Activated naive CD4-positive, alpha-beta T cell (primary cell): ENCODE measurements at regions not wholly inside any gene's neighbourhood (a gene's known extent, or its start where the extent isn't known, plus 50 kb on each side); places are given as distances from the start of the nearest gene placed in this dataset.

ENCODE experiments used
- DNase-seq, 4 experiments: peaks; one replicate each; lab custom pipeline; 2025; lab: John Stamatoyannopoulos, UW

- DNase-seq = no peak
Observed at GRCh38 chr13:63107179-63107943, 1691.7 kb upstream of the PCDH20 start.

DNA sequence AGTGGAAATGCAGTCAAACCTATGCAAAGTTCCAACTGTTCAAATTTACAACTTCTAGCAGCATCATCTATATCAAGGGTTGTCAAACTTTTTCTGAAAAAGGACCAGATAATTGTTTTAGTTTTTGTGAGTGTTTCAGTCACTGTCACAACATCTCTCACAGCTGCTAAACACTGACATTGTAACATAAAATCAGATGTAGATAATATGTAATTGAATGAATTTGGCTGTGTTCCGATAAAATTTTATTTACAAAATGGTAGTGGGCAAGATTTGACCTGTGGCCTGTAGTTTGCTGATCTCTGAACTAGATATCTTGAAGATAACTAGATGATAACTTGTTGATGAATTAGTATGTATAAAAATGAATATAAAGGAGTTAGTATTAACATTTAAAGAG is 1679.1 kb upstream of the PCDH20 start:
- no peak for DNase-seq

DNA sequence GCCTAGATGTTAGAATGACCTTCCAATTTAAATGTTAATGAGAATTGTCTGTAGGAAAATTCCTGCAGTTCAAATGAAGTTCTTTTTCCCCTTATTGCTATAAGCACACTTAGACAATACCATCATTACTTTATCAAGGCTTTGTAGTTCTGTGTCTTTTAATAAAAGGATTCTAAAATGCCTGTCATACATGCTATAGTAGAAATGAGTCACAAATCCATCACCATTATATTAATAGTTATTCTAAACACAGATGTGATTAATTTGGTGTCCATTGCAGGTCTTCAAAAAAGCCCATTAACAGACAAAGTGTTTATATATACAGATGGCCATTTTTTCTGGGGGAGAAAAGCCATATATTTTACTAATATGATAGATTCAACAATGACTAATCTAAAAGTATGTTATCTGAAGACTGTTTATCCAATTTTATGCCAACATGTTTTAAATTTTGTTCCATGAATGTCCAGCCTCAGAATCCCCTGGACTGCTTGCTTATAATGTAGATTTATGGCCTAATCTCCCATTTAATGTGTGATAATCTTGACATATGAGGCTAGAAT is 1678.3 kb upstream of the PCDH20 start:
- DNase-seq = no peak

DNA sequence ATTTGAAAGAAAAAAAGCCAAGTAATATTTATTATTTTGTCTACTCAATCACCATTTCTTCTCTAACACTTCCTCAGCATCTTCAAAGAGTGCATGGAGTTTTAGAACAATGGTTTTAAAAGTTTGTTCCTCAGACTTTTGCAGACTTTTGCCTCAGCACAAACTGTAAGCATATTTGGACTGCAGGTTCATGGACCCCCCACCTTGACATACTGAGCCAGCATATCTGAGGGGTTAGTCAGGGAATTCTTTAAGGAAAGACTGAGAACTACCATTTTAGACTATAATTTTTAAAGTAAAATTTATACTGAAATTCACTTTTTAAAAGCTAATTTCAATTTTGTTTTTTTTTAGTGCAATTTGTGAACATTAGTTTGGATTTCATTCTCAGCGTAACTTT is 1676.8 kb upstream of the PCDH20 start:
- no peak for DNase-seq

GRCh38 chr13:63090524-63090923 is 1674.9 kb upstream of the PCDH20 start:
- DNase-seq = no peak

- no peak for DNase-seq
Observed at GRCh38 chr13:63088226-63088625, 1672.6 kb upstream of the PCDH20 start.

GRCh38 chr13:63086286-63086685 is 1670.6 kb upstream of the PCDH20 start:
- no peak for DNase-seq

- DNase-seq = no peak
Observed at GRCh38 chr13:63085851-63086250, 1670.2 kb upstream of the PCDH20 start.

DNA sequence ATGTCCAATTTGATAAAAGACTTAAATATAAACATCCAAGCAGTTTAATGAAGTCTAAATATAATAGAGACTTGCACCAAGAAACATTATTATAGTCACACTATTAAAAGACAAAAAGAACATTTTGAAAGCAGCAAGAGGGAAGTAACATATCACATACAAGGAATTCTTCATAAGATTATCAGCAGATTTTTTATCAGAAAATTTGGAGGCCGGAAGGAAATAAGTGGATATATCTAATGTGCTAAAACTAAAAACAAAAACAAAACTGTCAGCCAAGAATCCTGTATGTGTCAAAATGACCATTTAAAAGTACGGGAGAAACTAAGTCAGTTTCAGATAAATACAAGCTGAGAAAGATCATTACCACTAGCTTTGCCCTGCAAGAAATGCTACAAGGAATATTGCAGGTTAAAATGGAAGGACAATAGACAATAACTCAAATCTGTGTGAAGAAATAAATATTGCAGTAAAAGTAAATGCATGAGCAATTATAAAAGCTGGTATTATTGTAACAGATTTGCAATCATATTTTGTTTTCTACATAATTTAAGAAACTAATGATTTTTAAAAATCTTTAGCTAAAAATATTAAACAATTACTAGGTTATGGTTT is 1665.9 kb upstream of the PCDH20 start:
- no peak for DNase-seq

- DNase-seq = no peak
Observed at GRCh38 chr13:63075126-63075525, 1659.5 kb upstream of the PCDH20 start.

DNA sequence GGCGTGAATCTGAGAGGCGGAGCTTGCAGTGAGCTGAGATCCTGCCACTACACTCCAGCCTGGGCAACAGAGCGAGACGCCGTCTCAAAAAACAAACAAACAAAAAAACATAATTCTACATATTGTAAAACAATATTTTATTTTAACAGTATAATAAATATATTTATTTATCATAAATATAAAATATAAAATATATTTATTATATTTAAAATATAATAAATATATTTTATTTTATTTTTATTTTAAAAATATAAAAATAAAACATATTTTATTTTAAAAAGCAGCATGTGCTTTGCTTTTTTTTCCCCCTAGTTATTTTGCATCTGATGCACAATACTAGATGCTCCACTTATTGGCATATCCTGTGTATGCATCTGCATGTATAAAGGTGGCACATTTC is 1634.6 kb upstream of the PCDH20 start:
- no peak for DNase-seq

- DNase-seq = no peak
Observed at GRCh38 chr13:63048653-63049052, 1633.0 kb upstream of the PCDH20 start.

- no peak for DNase-seq
Observed at GRCh38 chr13:63044589-63045313, 1629.1 kb upstream of the PCDH20 start.

- no peak for DNase-seq
Observed at GRCh38 chr13:63042686-63043085, 1627.0 kb upstream of the PCDH20 start.

DNA sequence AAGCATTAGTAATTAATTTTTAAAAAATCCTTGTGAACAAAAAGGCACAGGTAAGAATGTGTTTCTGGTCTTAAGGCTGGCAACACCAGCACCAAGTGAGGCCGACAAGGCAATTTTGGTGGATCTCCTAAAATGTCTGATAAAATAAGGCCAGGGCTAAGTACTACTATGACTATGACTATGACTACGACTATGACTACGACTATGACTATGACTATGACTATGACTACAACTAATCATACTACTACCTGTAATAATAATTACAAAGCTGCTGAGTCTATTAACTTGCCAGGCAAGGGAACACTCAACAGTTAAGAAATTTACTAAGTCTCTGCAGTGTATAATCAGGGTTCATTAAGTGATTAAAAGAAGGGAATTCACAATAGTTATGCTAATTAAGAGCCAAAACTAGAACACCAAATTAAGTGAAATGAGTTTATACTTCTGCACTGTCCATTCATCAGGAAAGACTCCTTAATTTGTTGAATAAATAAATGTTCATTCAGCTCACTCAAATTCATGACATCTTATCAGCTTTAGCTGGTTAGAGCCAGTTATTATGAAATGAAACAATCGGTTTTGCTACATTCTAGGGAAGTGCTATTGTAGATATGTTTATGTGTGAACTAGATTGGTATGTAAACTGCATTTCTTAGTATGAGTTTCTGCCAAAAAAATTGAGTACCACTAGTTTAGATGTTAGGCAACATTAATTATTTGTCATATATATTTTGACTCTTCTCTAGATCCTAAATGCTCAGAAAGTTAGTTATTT is 1626.2 kb upstream of the PCDH20 start:
- no peak for DNase-seq

GRCh38 chr13:63026285-63026797 is 1610.7 kb upstream of the PCDH20 start:
- no peak for DNase-seq

GRCh38 chr13:63025741-63026140 is 1610.1 kb upstream of the PCDH20 start:
- no peak for DNase-seq

- DNase-seq = no peak
Observed at GRCh38 chr13:63024458-63024857, 1608.8 kb upstream of the PCDH20 start.

DNA sequence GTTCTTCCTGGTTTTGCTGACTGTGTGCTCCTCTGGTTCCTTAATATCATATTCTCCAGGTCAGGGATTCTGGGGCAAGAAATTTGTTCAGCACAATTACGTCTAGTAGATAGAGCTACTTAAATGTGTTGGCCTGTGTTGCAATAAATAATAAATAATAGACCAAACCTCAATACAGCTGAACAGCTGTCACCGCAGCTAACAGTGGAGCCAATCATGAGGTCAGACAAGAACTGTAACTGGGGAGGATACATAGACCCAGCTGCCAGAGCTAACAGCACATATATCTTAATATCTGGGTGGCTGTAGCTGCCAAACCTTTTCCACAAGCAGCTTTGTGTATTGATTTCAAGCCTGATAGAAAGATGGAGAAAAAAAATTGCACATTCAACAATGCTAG is 1596.3 kb upstream of the PCDH20 start:
- no peak for DNase-seq

GRCh38 chr13:63010072-63010658 is 1594.5 kb upstream of the PCDH20 start:
- no peak for DNase-seq

GRCh38 chr13:63005625-63006024 is 1590.0 kb upstream of the PCDH20 start:
- DNase-seq = no peak
